ENCODE measurements at regions not wholly inside any gene's neighbourhood (a gene's known extent, or its start where the extent isn't known, plus 50 kb on each side); places are given as distances from the start of the nearest gene placed in this dataset.

DNA sequence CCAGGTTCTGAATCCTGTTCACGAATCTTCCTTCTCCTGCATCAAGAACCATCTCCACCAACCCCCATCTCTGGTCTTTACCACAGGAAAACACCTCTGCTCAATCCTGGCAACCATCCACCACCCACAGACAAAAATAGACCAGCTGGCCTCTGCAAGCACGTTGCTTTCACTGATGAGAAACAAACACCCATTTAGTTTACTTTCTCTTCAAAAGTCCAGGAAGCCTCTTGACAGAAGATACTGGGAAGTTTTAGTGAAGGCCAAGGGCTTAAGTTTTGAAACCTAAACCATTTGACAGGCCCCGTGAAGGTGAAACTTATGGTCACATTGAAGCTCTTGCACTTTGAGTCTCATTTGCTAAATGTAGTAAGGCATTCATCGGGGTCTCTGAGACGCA is 122.6 kb upstream of the PPP2R5A start:
- Histone ChIP-seq H3K4me1 (peaks cover 9 to 41% of the 10 kb centered on the region in 2 donors), H3K27me3 (no peaks in the 10 kb centered on the region), H3K27ac (peak overlapping the region; percentile 68 to 84 (median 76)), H3K9me3 (no peaks in the 10 kb centered on the region), H3K4me3 (no peak overlapping the region), H3K36me3 (no peaks in the 10 kb centered on the region)
- intact Hi-C loops (cut with DNase I; ENCODE audit: low total_unique reads) = loop anchor here (2.0 to 10.0 kb wide), 4 partner anchors 45 to 295 kb away; partner anchors contain the start of gene PPP2R5A
- DNase-seq = peak; percentile 61 to 67
- TF ChIP-seq POLR2A (IDR thresholded peaks at IDR 0.05) = no peak
- TF ChIP-seq, protein P1, sequence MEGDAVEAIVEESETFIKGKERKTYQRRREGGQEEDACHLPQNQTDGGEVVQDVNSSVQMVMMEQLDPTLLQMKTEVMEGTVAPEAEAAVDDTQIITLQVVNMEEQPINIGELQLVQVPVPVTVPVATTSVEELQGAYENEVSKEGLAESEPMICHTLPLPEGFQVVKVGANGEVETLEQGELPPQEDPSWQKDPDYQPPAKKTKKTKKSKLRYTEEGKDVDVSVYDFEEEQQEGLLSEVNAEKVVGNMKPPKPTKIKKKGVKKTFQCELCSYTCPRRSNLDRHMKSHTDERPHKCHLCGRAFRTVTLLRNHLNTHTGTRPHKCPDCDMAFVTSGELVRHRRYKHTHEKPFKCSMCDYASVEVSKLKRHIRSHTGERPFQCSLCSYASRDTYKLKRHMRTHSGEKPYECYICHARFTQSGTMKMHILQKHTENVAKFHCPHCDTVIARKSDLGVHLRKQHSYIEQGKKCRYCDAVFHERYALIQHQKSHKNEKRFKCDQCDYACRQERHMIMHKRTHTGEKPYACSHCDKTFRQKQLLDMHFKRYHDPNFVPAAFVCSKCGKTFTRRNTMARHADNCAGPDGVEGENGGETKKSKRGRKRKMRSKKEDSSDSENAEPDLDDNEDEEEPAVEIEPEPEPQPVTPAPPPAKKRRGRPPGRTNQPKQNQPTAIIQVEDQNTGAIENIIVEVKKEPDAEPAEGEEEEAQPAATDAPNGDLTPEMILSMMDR (IDR thresholded peaks at IDR 0.05 in 4 of 5, conservative IDR thresholded peaks at IDR 0.05 in 1 of 5) = no peak
- ATAC-seq = peak; percentile 73 to 76
- in situ Hi-C loops (cut with MboI; ENCODE audit: low sequenced_read_pairs in 4 of 4) = no loop called here

DNA sequence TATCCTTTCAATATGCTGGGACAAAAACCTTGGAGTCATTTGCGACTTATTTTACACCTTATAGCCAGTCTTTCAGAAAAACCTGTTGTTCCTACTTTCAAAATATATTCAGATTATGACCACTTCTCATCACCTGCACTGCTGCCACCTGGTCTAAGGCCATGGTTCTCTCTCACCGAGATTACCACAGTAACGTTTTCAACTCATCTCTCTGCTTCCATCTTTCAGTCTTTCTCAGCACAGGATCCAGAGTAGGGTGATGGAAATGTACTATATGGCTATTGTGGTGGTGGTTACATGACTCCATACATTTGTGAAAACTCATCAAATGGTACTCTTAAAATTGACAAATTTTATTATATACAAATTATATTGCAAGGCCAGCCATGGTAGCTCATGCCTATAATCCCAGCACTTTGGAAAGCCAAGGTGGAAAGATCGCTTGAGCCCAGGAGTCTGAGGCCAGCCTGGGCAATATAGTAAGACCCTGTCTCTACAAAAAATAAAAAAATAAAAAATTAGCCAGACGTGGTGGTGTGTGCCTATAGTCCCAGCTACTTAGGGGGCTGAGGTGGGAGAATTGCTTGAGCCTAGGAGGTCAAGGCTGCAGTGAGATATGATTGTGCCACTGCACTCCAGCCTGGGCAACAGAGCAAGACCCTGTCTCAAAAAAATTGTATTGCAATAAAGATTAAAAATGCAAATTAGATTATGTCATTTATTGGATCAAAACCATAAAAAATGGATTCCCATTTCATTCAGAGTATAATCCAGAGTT is 120.9 kb upstream of the PPP2R5A start:
- H3K4me3 ChIP-seq = no peak overlapping the region
- H3K4me1 ChIP-seq = peaks cover 9 to 41% of the 10 kb centered on the region in 2 donors
- H3K9me3 ChIP-seq = no peaks in the 10 kb centered on the region
- TF ChIP-seq, protein P1 (IDR thresholded peaks at IDR 0.05 in 4 of 5, conservative IDR thresholded peaks at IDR 0.05 in 1 of 5) = no peak
- no peak for TF ChIP-seq POLR2A (IDR thresholded peaks at IDR 0.05)
- intact Hi-C loops (cut with DNase I; ENCODE audit: low total_unique reads) = loop anchor here (5.0 to 10.0 kb wide), 3 partner anchors 47 to 293 kb away; no protein-coding TSS in a partner anchor
- no peaks in the 10 kb centered on the region for H3K27me3 ChIP-seq
- no peak overlapping the region for H3K27ac ChIP-seq
- in situ Hi-C loops (cut with MboI; ENCODE audit: low sequenced_read_pairs in 4 of 4) = no loop called here
- DNase-seq = no peak
- H3K36me3 ChIP-seq = no peaks in the 10 kb centered on the region
- no peak for ATAC-seq

DNA sequence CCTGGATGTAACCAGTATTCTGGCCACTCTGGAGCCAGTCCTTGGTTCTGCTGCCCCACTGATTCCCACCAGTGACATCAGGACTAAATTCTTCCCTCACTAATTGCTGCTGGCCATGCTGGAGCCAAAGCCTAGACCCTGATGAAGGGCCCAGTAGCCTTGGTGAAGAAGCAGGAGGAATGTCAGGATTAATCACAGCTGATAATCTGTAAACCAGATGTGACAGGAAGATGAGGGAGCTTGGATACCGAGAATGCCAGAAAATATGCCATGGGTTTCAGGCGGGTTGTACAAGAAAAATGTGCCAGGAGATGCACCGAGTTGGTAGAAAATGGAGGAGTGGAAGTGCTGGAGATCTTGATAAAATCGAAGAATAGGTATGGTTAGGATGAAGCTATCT is 119.0 kb upstream of the PPP2R5A start:
- no peaks in the 10 kb centered on the region for H3K36me3 ChIP-seq
- no peaks in the 10 kb centered on the region for H3K9me3 ChIP-seq
- peaks cover 9 to 31% of the 10 kb centered on the region in 2 donors for H3K4me1 ChIP-seq
- intact Hi-C loops (cut with DNase I; ENCODE audit: low total_unique reads) (loop anchor here (10.0 kb wide), 1 partner anchor 79 kb away; no protein-coding TSS in a partner anchor), in situ Hi-C loops (cut with MboI; ENCODE audit: low sequenced_read_pairs in 4 of 4) (no loop called here)
- no peak for TF ChIP-seq POLR2A (IDR thresholded peaks at IDR 0.05)
- TF ChIP-seq, protein P1 (IDR thresholded peaks at IDR 0.05 in 4 of 5, conservative IDR thresholded peaks at IDR 0.05 in 1 of 5) = no peak
- H3K4me3 ChIP-seq = no peak overlapping the region
- H3K27me3 ChIP-seq = no peaks in the 10 kb centered on the region
- peak overlapping the region in 3 of 4 donors; percentile 6 to 65 (median 64) for H3K27ac ChIP-seq
- no peak for ATAC-seq
- DNase-seq = no peak

DNA sequence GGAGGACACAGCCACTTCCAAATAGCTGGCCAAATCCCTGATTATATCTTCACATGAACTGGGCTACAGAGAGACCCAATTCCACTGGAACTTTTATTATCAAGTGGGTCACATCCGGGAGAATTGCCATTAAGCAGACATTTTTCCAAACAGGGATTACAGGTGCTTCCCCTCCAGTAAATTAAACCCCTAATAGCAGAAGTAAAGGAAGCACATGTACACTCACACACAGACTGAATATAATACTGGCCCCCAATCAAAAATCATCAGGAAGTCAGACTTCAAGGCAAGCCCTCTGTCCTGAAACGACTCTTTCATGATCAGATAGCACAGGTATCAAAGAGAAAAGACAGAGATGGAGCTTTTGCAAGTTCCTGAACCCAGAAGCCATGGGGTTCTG is 118.6 kb upstream of the PPP2R5A start:
- Histone ChIP-seq H3K4me3 (no peak overlapping the region), H3K27ac (peak overlapping the region in 2 of 4 donors; percentile 64 to 65), H3K27me3 (no peaks in the 10 kb centered on the region), H3K36me3 (no peaks in the 10 kb centered on the region), H3K9me3 (no peaks in the 10 kb centered on the region), H3K4me1 (peaks cover 9 to 27% of the 10 kb centered on the region in 2 donors)
- intact Hi-C loops (cut with DNase I; ENCODE audit: low total_unique reads) (loop anchor here (10.0 kb wide), 1 partner anchor 78 kb away; no protein-coding TSS in a partner anchor), in situ Hi-C loops (cut with MboI; ENCODE audit: low sequenced_read_pairs in 4 of 4) (no loop called here)
- TF ChIP-seq, protein P1 (IDR thresholded peaks at IDR 0.05 in 4 of 5, conservative IDR thresholded peaks at IDR 0.05 in 1 of 5) = no peak
- no peak for TF ChIP-seq POLR2A (IDR thresholded peaks at IDR 0.05)
- ATAC-seq (peak; percentile 33 to 47), DNase-seq (no peak)
